ENCODE measurements at regions not wholly inside any gene's neighbourhood (a gene's known extent, or its start where the extent isn't known, plus 50 kb on each side); places are given as distances from the start of the nearest gene placed in this dataset.
"Not testable (repeated sequence)": the region's sequence is repeated elsewhere in the genome, so short reads cannot be mapped to it uniquely, and the experiment has no call there.

- no peak for DNase-seq
These were observed 583.7 kb downstream of the EPM2A start for GRCh38 chr6:145151624-145152023.

- no peak for DNase-seq
These were observed 581.8 kb downstream of the EPM2A start for GRCh38 chr6:145153495-145153894.

GRCh38 chr6:145155411-145155810 lies 579.9 kb downstream of the EPM2A start:
- DNase-seq, result no peak

- no peak for DNase-seq
These were observed 579.2 kb downstream of the EPM2A start for GRCh38 chr6:145155873-145156782.

GRCh38 chr6:145158636-145159035 lies 576.7 kb downstream of the EPM2A start:
- not testable (repeated sequence) for DNase-seq

- no peak for DNase-seq
These were observed 575.4 kb downstream of the EPM2A start for GRCh38 chr6:145159921-145160320.

- no peak for DNase-seq
These were observed 573.8 kb downstream of the EPM2A start for GRCh38 chr6:145161501-145161900.

- no peak for DNase-seq
These were observed 565.5 kb downstream of the EPM2A start for GRCh38 chr6:145169726-145170224.

GRCh38 chr6:145175470-145175869 lies 559.9 kb downstream of the EPM2A start:
- DNase-seq, result no peak

GRCh38 chr6:145178391-145178790 lies 556.9 kb downstream of the EPM2A start:
- no peak for DNase-seq

- DNase-seq, result no peak
These were observed 547.7 kb downstream of the EPM2A start for GRCh38 chr6:145187491-145188206.

- no peak for DNase-seq
These were observed 545.5 kb downstream of the EPM2A start for GRCh38 chr6:145189836-145190235.

GRCh38 chr6:145194389-145194788 lies 540.9 kb downstream of the EPM2A start:
- DNase-seq, result no peak

- no peak for DNase-seq
These were observed 535.4 kb downstream of the EPM2A start for GRCh38 chr6:145199961-145200360.

- no peak for DNase-seq
These were observed 531.0 kb downstream of the EPM2A start for GRCh38 chr6:145204301-145204700.

GRCh38 chr6:145206247-145206907 lies 528.9 kb downstream of the EPM2A start:
- DNase-seq, result no peak

GRCh38 chr6:145208474-145208873 lies 526.8 kb downstream of the EPM2A start:
- no peak for DNase-seq

- DNase-seq, result no peak
These were observed 526.0 kb downstream of the EPM2A start for GRCh38 chr6:145209272-145209671.

GRCh38 chr6:145212813-145213212 lies 522.5 kb downstream of the EPM2A start:
- no peak for DNase-seq

GRCh38 chr6:145213614-145214013 lies 521.7 kb downstream of the EPM2A start:
- DNase-seq, result no peak

GRCh38 chr6:145214570-145214969 lies 520.8 kb downstream of the EPM2A start:
- DNase-seq, result no peak

GRCh38 chr6:145224450-145224849 lies 510.9 kb downstream of the EPM2A start:
- DNase-seq, result no peak

GRCh38 chr6:145225500-145225899 lies 509.8 kb downstream of the EPM2A start:
- no peak for DNase-seq

Data from activated CD4-positive, alpha-beta T cell treated with anti-CD3 and anti-CD28 coated beads, Interleukin-2, amount 50 U/mL, for 1 hour (primary cell).